GM12801 (cell line): ENCODE measurements at regions not wholly inside any gene's neighbourhood (a gene's known extent, or its start where the extent isn't known, plus 50 kb on each side); places are given as distances from the start of the nearest gene placed in this dataset.

Experiments
- CTCF ChIP-seq: IDR thresholded peaks from one replicate; pipeline ENCODE4 v1.5.1; 2011; ENCODE audit warnings: control low read depth; ENCODE audit not compliant: insufficient read length; ENCODE audit errors: extremely low read depth

GRCh38 chr15:39255760-39256159, 325.1 kb upstream of the THBS1 start:
- no peak for TF ChIP-seq CTCF

- no peak for TF ChIP-seq CTCF
Measured at GRCh38 chr15:39260391-39260790, 320.5 kb upstream of the THBS1 start.

GRCh38 chr15:39260791-39261190, 320.1 kb upstream of the THBS1 start:
- TF ChIP-seq CTCF = no peak

- no peak for TF ChIP-seq CTCF
Measured at GRCh38 chr15:39265261-39265660, 315.6 kb upstream of the THBS1 start.

GRCh38 chr15:39266890-39267289, 314.0 kb upstream of the THBS1 start:
- TF ChIP-seq CTCF = no peak

GRCh38 chr15:39267685-39268084, 313.2 kb upstream of the THBS1 start:
- no peak for TF ChIP-seq CTCF

GRCh38 chr15:39269352-39269751, 311.5 kb upstream of the THBS1 start:
- TF ChIP-seq CTCF = no peak

- no peak for TF ChIP-seq CTCF
Measured at GRCh38 chr15:39269821-39270220, 311.1 kb upstream of the THBS1 start.
